NCI-H446 (cell line): ENCODE measurements at regions not wholly inside any gene's neighbourhood (a gene's known extent, or its start where the extent isn't known, plus 50 kb on each side); places are given as distances from the start of the nearest gene placed in this dataset.
"Not testable (repeated sequence)": the region's sequence is repeated elsewhere in the genome, so short reads cannot be mapped to it uniquely, and the experiment has no call there.

ENCODE experiments used
- DNase-seq, 2 experiments: peaks; one replicate each; lab custom pipeline; 2025; lab: John Stamatoyannopoulos, UW

- DNase-seq = not testable (repeated sequence)
Measured at GRCh38 chr7:97928844-97929243, 56.6 kb upstream of the ASNS start.

GRCh38 chr7:97927790-97928748 lies 55.9 kb upstream of the ASNS start:
- DNase-seq = peak in 1 of 2 experiments; percentile 35
